ENCODE measurements at regions not wholly inside any gene's neighbourhood (a gene's known extent, or its start where the extent isn't known, plus 50 kb on each side); places are given as distances from the start of the nearest gene placed in this dataset.

- peak; percentile 58 for DNase-seq
These were observed 579.2 kb upstream of the ZNF462 start for GRCh38 chr9:106283769-106284168.

GRCh38 chr9:106284296-106284695 lies 578.7 kb upstream of the ZNF462 start:
- peak; percentile 70 for DNase-seq

GRCh38 chr9:106286249-106286648 lies 576.7 kb upstream of the ZNF462 start:
- DNase-seq: peak; percentile 61

- DNase-seq: no peak
These were observed 575.8 kb upstream of the ZNF462 start for GRCh38 chr9:106287091-106287631.

GRCh38 chr9:106287731-106288130 lies 575.2 kb upstream of the ZNF462 start:
- DNase-seq: no peak

- DNase-seq: no peak
These were observed 574.3 kb upstream of the ZNF462 start for GRCh38 chr9:106288689-106289088.

- DNase-seq: no peak
These were observed 571.2 kb upstream of the ZNF462 start for GRCh38 chr9:106291786-106292185.

GRCh38 chr9:106296426-106296825 lies 566.5 kb upstream of the ZNF462 start:
- DNase-seq: no peak

- DNase-seq: no peak
These were observed 564.0 kb upstream of the ZNF462 start for GRCh38 chr9:106298997-106299396.

- peak; percentile 63 for DNase-seq
These were observed 558.5 kb upstream of the ZNF462 start for GRCh38 chr9:106304401-106304920.

- DNase-seq: peak; percentile 14
These were observed 557.4 kb upstream of the ZNF462 start for GRCh38 chr9:106305428-106306133.

- DNase-seq: no peak
These were observed 555.3 kb upstream of the ZNF462 start for GRCh38 chr9:106307670-106308069.

- no peak for DNase-seq
These were observed 553.0 kb upstream of the ZNF462 start for GRCh38 chr9:106309925-106310324.

GRCh38 chr9:106310782-106311181 lies 552.2 kb upstream of the ZNF462 start:
- no peak for DNase-seq

- no peak for DNase-seq
These were observed 550.1 kb upstream of the ZNF462 start for GRCh38 chr9:106312906-106313305.

GRCh38 chr9:106314476-106314875 lies 548.5 kb upstream of the ZNF462 start:
- no peak for DNase-seq

- peak; percentile 87 for DNase-seq
These were observed 541.4 kb upstream of the ZNF462 start for GRCh38 chr9:106321394-106322180.

- DNase-seq: no peak
These were observed 540.2 kb upstream of the ZNF462 start for GRCh38 chr9:106322706-106323245.

GRCh38 chr9:106324053-106324585 lies 538.8 kb upstream of the ZNF462 start:
- DNase-seq: no peak

GRCh38 chr9:106324591-106325280 lies 538.2 kb upstream of the ZNF462 start:
- DNase-seq: no peak

GRCh38 chr9:106326493-106326892 lies 536.5 kb upstream of the ZNF462 start:
- no peak for DNase-seq

- peak; percentile 97 for DNase-seq
These were observed 529.5 kb upstream of the ZNF462 start for GRCh38 chr9:106333481-106333880.

- DNase-seq: peak; percentile 79
These were observed 528.9 kb upstream of the ZNF462 start for GRCh38 chr9:106334081-106334480.
